DOHH2 (cell line): ENCODE measurements at regions not wholly inside any gene's neighbourhood (a gene's known extent, or its start where the extent isn't known, plus 50 kb on each side); places are given as distances from the start of the nearest gene placed in this dataset.

ENCODE experiments used
- H3F3A ChIP-seq: fragments of 200-600 bp; sonication (generic), shearing (Covaris generic); 2 replicates; pipeline ENCODE4 v1.6.0; 2016; ENCODE audit warnings: antibody characterized with exemption, mild to moderate bottlenecking; ENCODE audit not compliant: control insufficient read depth, insufficient read depth
- H3K27ac ChIP-seq: fragments of 200-600 bp; sonication (generic); 2 replicates; pipeline ENCODE4 v1.5.1; 2014; ENCODE audit warnings: low read depth, mild to moderate bottlenecking, low read length, moderate library complexity
- H3K27me3 ChIP-seq: fragments of 200-600 bp; sonication (generic); 2 replicates; pipeline ENCODE4 v1.6.1; 2014; ENCODE audit warnings: mild to moderate bottlenecking, low read length, mixed read lengths; ENCODE audit not compliant: control insufficient read depth
- H3K36me3 ChIP-seq: fragments of 200-600 bp; sonication (generic); 2 replicates; pipeline ENCODE4 v1.6.1; 2014; ENCODE audit warnings: mild to moderate bottlenecking, low read length, moderate library complexity, mixed read lengths; ENCODE audit not compliant: control insufficient read depth
- H3K4me1 ChIP-seq: fragments of 200-600 bp; sonication (generic); 2 replicates; pipeline ENCODE4 v1.6.1; 2014; ENCODE audit warnings: mild to moderate bottlenecking, low read length, mixed read lengths; ENCODE audit not compliant: control insufficient read depth
- H3K4me2 ChIP-seq: fragments of 200-600 bp; sonication (generic); 2 replicates; pipeline ENCODE4 v1.6.0; 2014; ENCODE audit warnings: mild to moderate bottlenecking, low read length, moderate library complexity
- H3K4me3 ChIP-seq: fragments of 200-600 bp; sonication (generic); 2 replicates; pipeline ENCODE4 v1.5.1; 2014; ENCODE audit warnings: mild to moderate bottlenecking, low read length, mixed read lengths
- H3K79me2 ChIP-seq: fragments of 200-600 bp; sonication (generic); 2 replicates; pipeline ENCODE4 v1.6.1; 2014; ENCODE audit warnings: mild to moderate bottlenecking, low read length, mixed read lengths; ENCODE audit not compliant: control insufficient read depth
- H3K9me2 ChIP-seq: fragments of 200-600 bp; sonication (generic); replicated peaks from 2 replicates; pipeline ENCODE4 v1.6.1; 2014; ENCODE audit warnings: mild to moderate bottlenecking, low read length, mixed read lengths; ENCODE audit not compliant: control insufficient read depth
- H3K9me3 ChIP-seq: fragments of 200-600 bp; sonication (generic); 2 replicates; pipeline ENCODE4 v1.6.1; 2014; ENCODE audit warnings: antibody characterized with exemption, low read length, mixed read lengths; ENCODE audit not compliant: control insufficient read depth, insufficient read depth
- H4K20me1 ChIP-seq: fragments of 200-600 bp; sonication (generic); 2 replicates; pipeline ENCODE4 v1.6.0; 2014; ENCODE audit warnings: low read depth, mild to moderate bottlenecking, antibody characterized with exemption, low read length, moderate library complexity; ENCODE audit not compliant: control insufficient read depth, insufficient read depth
- CTCF ChIP-seq: fragments of 200-600 bp; sonication (generic); IDR thresholded peaks from one replicate; pipeline ENCODE4 v1.5.1; 2014; ENCODE audit warnings: antibody characterized with exemption, mild to moderate bottlenecking, low read depth, low read length; ENCODE audit not compliant: poor library complexity, severe bottlenecking
- EZH2phosphoT487 ChIP-seq: fragments of 200-600 bp; sonication (generic); IDR thresholded peaks from 2 replicates; pipeline ENCODE4 v1.6.1; 2017; ENCODE audit warnings: borderline replicate concordance, mild to moderate bottlenecking, antibody characterized with exemption, low read length, moderate library complexity, mixed read lengths

- no peaks in the 10 kb centered on the region for H3K27me3 ChIP-seq
- no peak overlapping the region for H3K27ac ChIP-seq
- H3K4me1 ChIP-seq = no peaks in the 10 kb centered on the region
- no peaks in the 10 kb centered on the region for H4K20me1 ChIP-seq
- H3K4me2 ChIP-seq = no peak overlapping the region
- H3F3A ChIP-seq = no peaks in the 10 kb centered on the region
- no peaks in the 10 kb centered on the region for H3K36me3 ChIP-seq
- H3K9me2 ChIP-seq = no peaks in the 10 kb centered on the region
- H3K79me2 ChIP-seq = no peaks in the 10 kb centered on the region
- no peak overlapping the region for H3K4me3 ChIP-seq
- H3K9me3 ChIP-seq = no peaks in the 10 kb centered on the region
- TF ChIP-seq CTCF (no peak), EZH2phosphoT487 (no peak)
Measured at GRCh38 chr1:182200025-182200812, 138.7 kb upstream of the ZNF648 start.

GRCh38 chr1:182198006-182198605, 136.6 kb upstream of the ZNF648 start:
- H3K9me3 ChIP-seq = no peaks in the 10 kb centered on the region
- no peaks in the 10 kb centered on the region for H3K79me2 ChIP-seq
- H3K27ac ChIP-seq = no peak overlapping the region
- no peak overlapping the region for H3K4me3 ChIP-seq
- no peaks in the 10 kb centered on the region for H3K27me3 ChIP-seq
- H4K20me1 ChIP-seq = no peaks in the 10 kb centered on the region
- TF ChIP-seq CTCF (peak; percentile 29), EZH2phosphoT487 (no peak)
- no peaks in the 10 kb centered on the region for H3K9me2 ChIP-seq
- H3K36me3 ChIP-seq = no peaks in the 10 kb centered on the region
- H3K4me2 ChIP-seq = no peak overlapping the region
- H3K4me1 ChIP-seq = no peaks in the 10 kb centered on the region
- no peaks in the 10 kb centered on the region for H3F3A ChIP-seq

- Histone ChIP-seq H3K9me2 (no peaks in the 10 kb centered on the region), H3K9me3 (no peaks in the 10 kb centered on the region), H3K79me2 (no peaks in the 10 kb centered on the region), H3K36me3 (no peaks in the 10 kb centered on the region), H3F3A (no peaks in the 10 kb centered on the region), H3K27ac (no peak overlapping the region), H4K20me1 (no peaks in the 10 kb centered on the region), H3K4me1 (no peaks in the 10 kb centered on the region), H3K4me3 (no peak overlapping the region), H3K27me3 (no peaks in the 10 kb centered on the region), H3K4me2 (no peak overlapping the region)
- TF ChIP-seq EZH2phosphoT487 (no peak), CTCF (no peak)
Measured at GRCh38 chr1:182196897-182197870, 135.7 kb upstream of the ZNF648 start.
